ENCODE measurements at regions not wholly inside any gene's neighbourhood (a gene's known extent, or its start where the extent isn't known, plus 50 kb on each side); places are given as distances from the start of the nearest gene placed in this dataset.

DNA sequence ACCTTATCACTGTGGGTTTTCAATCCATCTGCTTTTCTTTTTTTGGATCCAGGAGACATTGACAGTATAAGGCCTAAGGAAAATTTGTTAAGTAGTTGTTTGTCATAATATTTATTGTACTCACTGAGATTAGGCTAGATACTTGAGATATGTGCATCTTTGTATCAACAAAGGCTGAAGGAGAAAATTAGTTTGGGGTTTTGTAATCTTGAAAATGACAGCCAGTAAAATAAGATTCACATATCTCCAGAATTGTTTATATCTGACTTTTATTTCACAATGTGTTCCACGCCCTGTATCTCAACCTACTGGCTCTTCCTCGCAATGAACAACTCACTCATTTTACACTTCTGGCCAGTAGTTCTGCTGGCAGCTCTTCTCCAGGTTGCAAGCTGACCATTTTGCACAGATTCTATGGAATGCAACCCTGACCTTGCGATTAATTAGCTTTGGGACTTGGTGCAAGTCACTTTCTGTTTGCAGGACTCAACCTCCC, 132.7 kb downstream of the GATA3 start:
- TF ChIP-seq, protein P1, sequence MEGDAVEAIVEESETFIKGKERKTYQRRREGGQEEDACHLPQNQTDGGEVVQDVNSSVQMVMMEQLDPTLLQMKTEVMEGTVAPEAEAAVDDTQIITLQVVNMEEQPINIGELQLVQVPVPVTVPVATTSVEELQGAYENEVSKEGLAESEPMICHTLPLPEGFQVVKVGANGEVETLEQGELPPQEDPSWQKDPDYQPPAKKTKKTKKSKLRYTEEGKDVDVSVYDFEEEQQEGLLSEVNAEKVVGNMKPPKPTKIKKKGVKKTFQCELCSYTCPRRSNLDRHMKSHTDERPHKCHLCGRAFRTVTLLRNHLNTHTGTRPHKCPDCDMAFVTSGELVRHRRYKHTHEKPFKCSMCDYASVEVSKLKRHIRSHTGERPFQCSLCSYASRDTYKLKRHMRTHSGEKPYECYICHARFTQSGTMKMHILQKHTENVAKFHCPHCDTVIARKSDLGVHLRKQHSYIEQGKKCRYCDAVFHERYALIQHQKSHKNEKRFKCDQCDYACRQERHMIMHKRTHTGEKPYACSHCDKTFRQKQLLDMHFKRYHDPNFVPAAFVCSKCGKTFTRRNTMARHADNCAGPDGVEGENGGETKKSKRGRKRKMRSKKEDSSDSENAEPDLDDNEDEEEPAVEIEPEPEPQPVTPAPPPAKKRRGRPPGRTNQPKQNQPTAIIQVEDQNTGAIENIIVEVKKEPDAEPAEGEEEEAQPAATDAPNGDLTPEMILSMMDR (IDR thresholded peaks at IDR 0.05) = no peak
- TF ChIP-seq EZH2phosphoT487 (IDR thresholded peaks at IDR 0.05) = no peak

Measured in neural progenitor cell (in vitro differentiated cells).